ENCODE measurements at regions not wholly inside any gene's neighbourhood (a gene's known extent, or its start where the extent isn't known, plus 50 kb on each side); places are given as distances from the start of the nearest gene placed in this dataset.
"Not testable (repeated sequence)": the region's sequence is repeated elsewhere in the genome, so short reads cannot be mapped to it uniquely, and the experiment has no call there.

- no peak for TF ChIP-seq CTCF (IDR thresholded peaks at IDR 0.05; ENCODE audit: low read depth, low read length)
- H3K4me3 ChIP-seq (ENCODE audit: low read depth, low read length): no peak overlapping the region
Observed at GRCh38 chr5:21581508-21581907, 1271.6 kb downstream of the CDH12 start.

GRCh38 chr5:21574961-21575360, 1278.2 kb downstream of the CDH12 start:
- no peak overlapping the region for H3K4me3 ChIP-seq (ENCODE audit: low read depth, low read length)

GRCh38 chr5:21574438-21574837, 1278.7 kb downstream of the CDH12 start:
- no peak overlapping the region for H3K4me3 ChIP-seq (ENCODE audit: low read depth, low read length)
- TF ChIP-seq CTCF (IDR thresholded peaks at IDR 0.05; ENCODE audit: low read depth, low read length): no peak

More at GRCh38 chr5:21574961-21575360, 1278.2 kb downstream of the CDH12 start:
- no peak for TF ChIP-seq CTCF (IDR thresholded peaks at IDR 0.05; ENCODE audit: low read depth, low read length)

GRCh38 chr5:21573416-21574314, 1279.5 kb downstream of the CDH12 start:
- TF ChIP-seq CTCF (IDR thresholded peaks at IDR 0.05; ENCODE audit: low read depth, low read length): no peak
- no peak overlapping the region for H3K4me3 ChIP-seq (ENCODE audit: low read depth, low read length)

- not testable (repeated sequence) for H3K4me3 ChIP-seq (ENCODE audit: low read depth, low read length)
Observed at GRCh38 chr5:21571196-21571595, 1281.9 kb downstream of the CDH12 start.

GRCh38 chr5:21559109-21559508, 1294.0 kb downstream of the CDH12 start:
- H3K4me3 ChIP-seq (ENCODE audit: low read depth, low read length): not testable (repeated sequence)

GRCh38 chr5:21552263-21552662, 1300.9 kb downstream of the CDH12 start:
- not testable (repeated sequence) for H3K4me3 ChIP-seq (ENCODE audit: low read depth, low read length)

- H3K4me3 ChIP-seq (ENCODE audit: low read depth, low read length): not testable (repeated sequence)
Observed at GRCh38 chr5:21550916-21551315, 1302.2 kb downstream of the CDH12 start.

GRCh38 chr5:21547656-21548055, 1305.5 kb downstream of the CDH12 start:
- H3K4me3 ChIP-seq (ENCODE audit: low read depth, low read length): not testable (repeated sequence)

GRCh38 chr5:21535114-21535513, 1318.0 kb downstream of the CDH12 start:
- not testable (repeated sequence) for H3K4me3 ChIP-seq (ENCODE audit: low read depth, low read length)

GRCh38 chr5:21521157-21521556, 1332.0 kb downstream of the CDH12 start:
- not testable (repeated sequence) for H3K4me3 ChIP-seq (ENCODE audit: low read depth, low read length)

- not testable (repeated sequence) for H3K4me3 ChIP-seq (ENCODE audit: low read depth, low read length)
Observed at GRCh38 chr5:21496926-21497325, 1356.2 kb downstream of the CDH12 start.

GRCh38 chr5:21496056-21496455, 1357.1 kb downstream of the CDH12 start:
- not testable (repeated sequence) for H3K4me3 ChIP-seq (ENCODE audit: low read depth, low read length)

- not testable (repeated sequence) for H3K4me3 ChIP-seq (ENCODE audit: low read depth, low read length)
Observed at GRCh38 chr5:21495235-21495634, 1357.9 kb downstream of the CDH12 start.

- not testable (repeated sequence) for H3K4me3 ChIP-seq (ENCODE audit: low read depth, low read length)
Observed at GRCh38 chr5:21494033-21494432, 1359.1 kb downstream of the CDH12 start.

GRCh38 chr5:21491182-21491581, 1362.0 kb downstream of the CDH12 start:
- H3K4me3 ChIP-seq (ENCODE audit: low read depth, low read length): not testable (repeated sequence)

Data from WI38 (cell line).